ENCODE measurements at regions not wholly inside any gene's neighbourhood (a gene's known extent, or its start where the extent isn't known, plus 50 kb on each side); places are given as distances from the start of the nearest gene placed in this dataset.

- no peak for DNase-seq (ENCODE audit: low read depth)
- TF ChIP-seq CTCF (IDR thresholded peaks at IDR 0.05; ENCODE audit: control insufficient read depth, insufficient read depth, low read depth, low read length, missing control alignments), result no peak
- H3K4me3 ChIP-seq (ENCODE audit: control insufficient read depth, low read depth, low read length), result no peak overlapping the region
These were observed 114.3 kb upstream of the BOD1 start for GRCh38 chr5:173730632-173731298.

- no peak for DNase-seq (ENCODE audit: low read depth)
- no peak overlapping the region for H3K4me3 ChIP-seq (ENCODE audit: control insufficient read depth, low read depth, low read length)
- no peak for TF ChIP-seq CTCF (IDR thresholded peaks at IDR 0.05; ENCODE audit: control insufficient read depth, insufficient read depth, low read depth, low read length, missing control alignments)
These were observed 116.6 kb upstream of the BOD1 start for GRCh38 chr5:173733021-173733420.

GRCh38 chr5:173733425-173733824, 117.0 kb upstream of the BOD1 start:
- no peak for TF ChIP-seq CTCF (IDR thresholded peaks at IDR 0.05; ENCODE audit: control insufficient read depth, insufficient read depth, low read depth, low read length, missing control alignments)
- no peak overlapping the region for H3K4me3 ChIP-seq (ENCODE audit: control insufficient read depth, low read depth, low read length)
- no peak for DNase-seq (ENCODE audit: low read depth)

- no peak overlapping the region for H3K4me3 ChIP-seq (ENCODE audit: control insufficient read depth, low read depth, low read length)
- TF ChIP-seq CTCF (IDR thresholded peaks at IDR 0.05; ENCODE audit: control insufficient read depth, insufficient read depth, low read depth, low read length, missing control alignments), result no peak
- no peak for DNase-seq (ENCODE audit: low read depth)
These were observed 117.5 kb upstream of the BOD1 start for GRCh38 chr5:173733831-173734501.

GRCh38 chr5:173734716-173735115, 118.3 kb upstream of the BOD1 start:
- H3K4me3 ChIP-seq (ENCODE audit: control insufficient read depth, low read depth, low read length), result no peak overlapping the region
- TF ChIP-seq CTCF (IDR thresholded peaks at IDR 0.05; ENCODE audit: control insufficient read depth, insufficient read depth, low read depth, low read length, missing control alignments), result no peak
- no peak for DNase-seq (ENCODE audit: low read depth)

- no peak for TF ChIP-seq CTCF (IDR thresholded peaks at IDR 0.05; ENCODE audit: control insufficient read depth, insufficient read depth, low read depth, low read length, missing control alignments)
- H3K4me3 ChIP-seq (ENCODE audit: control insufficient read depth, low read depth, low read length), result no peak overlapping the region
- no peak for DNase-seq (ENCODE audit: low read depth)
These were observed 118.7 kb upstream of the BOD1 start for GRCh38 chr5:173735184-173735583.

All from AG09309 (cell line).